ENCODE measurements at regions not wholly inside any gene's neighbourhood (a gene's known extent, or its start where the extent isn't known, plus 50 kb on each side); places are given as distances from the start of the nearest gene placed in this dataset.
A peak's percentile ranks its signal among the peaks of the same experiment; 100 is the strongest.

GRCh38 chr12:92290350-92290695 is 144.7 kb upstream of the BTG1 start:
- Histone ChIP-seq H3K79me2 (no peaks in the 10 kb centered on the region), H3K27me3 (ENCODE audit: control insufficient read depth, insufficient read depth, low read length) (no peaks in the 10 kb centered on the region), H3K4me3 (ENCODE audit: low read depth, low read length) (no peak overlapping the region), H3K4me2 (ENCODE audit: low read length) (no peak overlapping the region), H3K9me3 (ENCODE audit: control insufficient read depth, low read length) (no peaks in the 10 kb centered on the region), H3K4me1 (no peaks in the 10 kb centered on the region), H2AFZ (no peak overlapping the region), H3K27ac (no peak overlapping the region), H3K9ac (no peak overlapping the region), H3K36me3 (ENCODE audit: control insufficient read depth, insufficient read depth, low read length) (no peaks in the 10 kb centered on the region)
- TF ChIP-seq, protein P1, sequence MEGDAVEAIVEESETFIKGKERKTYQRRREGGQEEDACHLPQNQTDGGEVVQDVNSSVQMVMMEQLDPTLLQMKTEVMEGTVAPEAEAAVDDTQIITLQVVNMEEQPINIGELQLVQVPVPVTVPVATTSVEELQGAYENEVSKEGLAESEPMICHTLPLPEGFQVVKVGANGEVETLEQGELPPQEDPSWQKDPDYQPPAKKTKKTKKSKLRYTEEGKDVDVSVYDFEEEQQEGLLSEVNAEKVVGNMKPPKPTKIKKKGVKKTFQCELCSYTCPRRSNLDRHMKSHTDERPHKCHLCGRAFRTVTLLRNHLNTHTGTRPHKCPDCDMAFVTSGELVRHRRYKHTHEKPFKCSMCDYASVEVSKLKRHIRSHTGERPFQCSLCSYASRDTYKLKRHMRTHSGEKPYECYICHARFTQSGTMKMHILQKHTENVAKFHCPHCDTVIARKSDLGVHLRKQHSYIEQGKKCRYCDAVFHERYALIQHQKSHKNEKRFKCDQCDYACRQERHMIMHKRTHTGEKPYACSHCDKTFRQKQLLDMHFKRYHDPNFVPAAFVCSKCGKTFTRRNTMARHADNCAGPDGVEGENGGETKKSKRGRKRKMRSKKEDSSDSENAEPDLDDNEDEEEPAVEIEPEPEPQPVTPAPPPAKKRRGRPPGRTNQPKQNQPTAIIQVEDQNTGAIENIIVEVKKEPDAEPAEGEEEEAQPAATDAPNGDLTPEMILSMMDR (IDR thresholded peaks at IDR 0.05), result no peak

GRCh38 chr12:92289629-92290349 is 144.1 kb upstream of the BTG1 start:
- H3K27me3 ChIP-seq (ENCODE audit: control insufficient read depth, insufficient read depth, low read length), result no peaks in the 10 kb centered on the region
- H3K27ac ChIP-seq, result no peak overlapping the region
- no peaks in the 10 kb centered on the region for H3K9me3 ChIP-seq (ENCODE audit: control insufficient read depth, low read length)
- H3K79me2 ChIP-seq, result no peaks in the 10 kb centered on the region
- H3K4me2 ChIP-seq (ENCODE audit: low read length), result no peak overlapping the region
- TF ChIP-seq, protein P1 (IDR thresholded peaks at IDR 0.05), result no peak
- H2AFZ ChIP-seq, result no peak overlapping the region
- no peak overlapping the region for H3K9ac ChIP-seq
- H3K36me3 ChIP-seq (ENCODE audit: control insufficient read depth, insufficient read depth, low read length), result no peaks in the 10 kb centered on the region
- H3K4me1 ChIP-seq, result no peaks in the 10 kb centered on the region
- H3K4me3 ChIP-seq (ENCODE audit: low read depth, low read length), result no peak overlapping the region

DNA sequence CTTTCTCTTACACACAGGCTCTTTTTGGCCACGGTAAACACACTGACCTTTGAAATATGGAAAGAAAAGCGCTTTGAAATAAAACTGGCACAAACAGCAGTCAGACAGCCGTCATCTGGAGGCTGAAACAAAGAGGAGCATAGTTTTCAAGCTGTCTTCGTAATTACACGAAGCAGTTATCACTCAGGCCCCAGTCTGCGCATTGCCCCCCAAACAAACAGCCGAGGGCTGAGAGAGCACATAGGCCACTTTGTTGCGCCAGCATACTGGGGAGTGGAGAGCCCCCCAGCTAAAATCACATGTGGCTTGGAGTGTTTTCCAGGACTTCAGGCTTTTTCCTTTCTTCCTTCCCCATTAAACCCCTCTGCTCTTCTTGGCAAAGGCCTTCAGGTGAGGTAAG is 142.9 kb upstream of the BTG1 start:
- Histone ChIP-seq H3K9ac (no peak overlapping the region), H3K36me3 (ENCODE audit: control insufficient read depth, insufficient read depth, low read length) (no peaks in the 10 kb centered on the region), H3K27me3 (ENCODE audit: control insufficient read depth, insufficient read depth, low read length) (no peaks in the 10 kb centered on the region), H3K9me3 (ENCODE audit: control insufficient read depth, low read length) (no peaks in the 10 kb centered on the region), H3K27ac (no peak overlapping the region), H2AFZ (no peak overlapping the region), H3K4me1 (no peaks in the 10 kb centered on the region), H3K4me3 (ENCODE audit: low read depth, low read length) (no peak overlapping the region), H3K79me2 (no peaks in the 10 kb centered on the region), H3K4me2 (ENCODE audit: low read length) (no peak overlapping the region)
- TF ChIP-seq, protein P1 (IDR thresholded peaks at IDR 0.05), result no peak

GRCh38 chr12:92278378-92278828 is 132.8 kb upstream of the BTG1 start:
- H3K4me1 ChIP-seq, result no peaks in the 10 kb centered on the region
- H3K79me2 ChIP-seq, result no peaks in the 10 kb centered on the region
- H3K9ac ChIP-seq, result no peak overlapping the region
- no peaks in the 10 kb centered on the region for H3K27me3 ChIP-seq (ENCODE audit: control insufficient read depth, insufficient read depth, low read length)
- H3K4me2 ChIP-seq (ENCODE audit: low read length), result no peak overlapping the region
- H3K27ac ChIP-seq, result peak overlapping the region; percentile 22
- no peaks in the 10 kb centered on the region for H3K9me3 ChIP-seq (ENCODE audit: control insufficient read depth, low read length)
- peak overlapping the region; percentile 7 for H2AFZ ChIP-seq
- no peaks in the 10 kb centered on the region for H3K36me3 ChIP-seq (ENCODE audit: control insufficient read depth, insufficient read depth, low read length)
- no peak overlapping the region for H3K4me3 ChIP-seq (ENCODE audit: low read depth, low read length)
- TF ChIP-seq, protein P1 (IDR thresholded peaks at IDR 0.05), result no peak

DNA sequence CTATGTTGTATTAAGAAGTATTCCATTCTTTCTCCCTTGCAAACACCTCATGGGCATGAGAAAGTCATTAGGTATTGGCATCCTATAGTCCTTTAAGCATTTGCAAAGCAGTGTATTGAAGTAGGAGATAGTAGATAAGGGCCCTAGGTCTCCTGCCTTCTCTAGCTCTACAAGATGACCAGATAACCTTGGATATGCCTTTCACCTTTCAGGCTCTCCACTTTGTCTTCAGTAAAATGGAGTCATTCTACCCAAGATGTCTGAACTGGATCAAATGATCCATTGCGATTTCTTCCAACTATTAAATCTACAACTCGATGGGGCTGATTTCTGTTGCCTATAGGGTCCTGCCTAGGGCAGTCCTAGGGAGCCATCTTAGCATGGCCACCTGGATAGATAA is 132.1 kb upstream of the BTG1 start:
- Histone ChIP-seq H3K4me3 (ENCODE audit: low read depth, low read length) (no peak overlapping the region), H2AFZ (no peak overlapping the region), H3K27me3 (ENCODE audit: control insufficient read depth, insufficient read depth, low read length) (no peaks in the 10 kb centered on the region), H3K36me3 (ENCODE audit: control insufficient read depth, insufficient read depth, low read length) (no peaks in the 10 kb centered on the region), H3K27ac (no peak overlapping the region), H3K9me3 (ENCODE audit: control insufficient read depth, low read length) (no peaks in the 10 kb centered on the region), H3K9ac (no peak overlapping the region), H3K4me1 (no peaks in the 10 kb centered on the region), H3K79me2 (no peaks in the 10 kb centered on the region), H3K4me2 (ENCODE audit: low read length) (no peak overlapping the region)
- TF ChIP-seq, protein P1 (IDR thresholded peaks at IDR 0.05), result no peak
